SHP77 treated with DMSO at 0.1 percent for 48 hours (cell line): ENCODE measurements at regions not wholly inside any gene's neighbourhood (a gene's known extent, or its start where the extent isn't known, plus 50 kb on each side); places are given as distances from the start of the nearest gene placed in this dataset.
A peak's percentile ranks its signal among the peaks of the same experiment; 100 is the strongest.
"Not testable (repeated sequence)": the region's sequence is repeated elsewhere in the genome, so short reads cannot be mapped to it uniquely, and the experiment has no call there.

Experiments used
- DNase-seq: peaks from one replicate; lab custom pipeline; 2025; lab: John Stamatoyannopoulos, UW

DNA sequence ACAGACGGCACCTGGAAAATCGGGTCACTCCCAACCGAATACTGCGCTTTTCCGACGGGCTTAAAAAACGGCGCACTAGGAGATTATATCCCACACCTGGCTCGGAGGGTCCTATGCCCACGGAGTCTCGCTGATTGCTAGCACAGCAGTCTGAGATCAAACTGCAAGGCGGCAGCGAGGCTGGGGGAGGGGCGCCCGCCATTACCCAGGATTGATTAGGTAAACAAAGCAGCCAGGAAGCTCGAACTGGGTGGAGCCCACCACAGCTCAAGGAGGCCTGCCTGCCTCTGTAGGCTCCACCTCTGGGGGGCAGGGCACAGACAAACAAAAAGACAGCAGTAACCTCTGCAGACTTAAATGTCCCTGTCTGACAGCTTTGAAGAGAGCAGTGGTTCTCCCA is 64.5 kb downstream of the SLC30A10 start:
- DNase-seq: not testable (repeated sequence)

DNA sequence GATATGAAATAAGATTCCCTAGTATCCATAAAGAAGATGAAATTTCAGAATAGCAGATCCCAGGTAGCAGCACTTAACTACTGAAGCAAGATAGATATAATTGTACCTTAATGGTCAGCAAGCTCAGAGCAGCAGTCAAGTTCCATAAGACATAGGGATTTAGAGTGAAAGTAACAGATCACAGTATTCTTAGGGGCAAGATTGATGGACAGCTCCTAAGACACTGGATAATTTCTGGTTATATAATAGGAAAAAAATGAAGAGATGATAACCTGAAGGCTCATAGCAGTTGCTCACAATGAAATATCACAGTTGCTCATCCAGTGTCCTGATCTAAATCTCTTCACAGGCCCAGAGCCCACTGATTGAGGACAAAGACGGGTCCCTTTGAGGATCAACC is 66.0 kb downstream of the SLC30A10 start:
- no peak for DNase-seq

DNA sequence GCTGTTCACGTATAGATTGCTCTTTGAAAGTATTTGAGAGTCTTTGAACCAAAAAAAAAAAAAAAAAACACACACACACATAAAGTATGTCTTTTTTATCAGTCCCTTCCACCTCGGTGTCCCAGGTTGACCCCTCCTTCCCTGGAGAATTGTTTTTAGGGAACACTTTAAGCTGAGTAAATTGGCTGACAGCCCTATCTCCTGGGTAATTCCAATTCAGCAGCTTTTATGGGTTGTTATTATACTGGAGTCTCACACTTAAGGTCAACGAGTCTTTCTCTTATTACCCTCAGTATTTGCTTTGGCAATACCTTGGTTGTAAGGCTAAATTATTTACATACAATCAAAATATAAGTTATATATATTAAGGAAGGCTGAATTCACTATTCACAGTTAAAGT is 69.4 kb downstream of the SLC30A10 start:
- DNase-seq: no peak

DNA sequence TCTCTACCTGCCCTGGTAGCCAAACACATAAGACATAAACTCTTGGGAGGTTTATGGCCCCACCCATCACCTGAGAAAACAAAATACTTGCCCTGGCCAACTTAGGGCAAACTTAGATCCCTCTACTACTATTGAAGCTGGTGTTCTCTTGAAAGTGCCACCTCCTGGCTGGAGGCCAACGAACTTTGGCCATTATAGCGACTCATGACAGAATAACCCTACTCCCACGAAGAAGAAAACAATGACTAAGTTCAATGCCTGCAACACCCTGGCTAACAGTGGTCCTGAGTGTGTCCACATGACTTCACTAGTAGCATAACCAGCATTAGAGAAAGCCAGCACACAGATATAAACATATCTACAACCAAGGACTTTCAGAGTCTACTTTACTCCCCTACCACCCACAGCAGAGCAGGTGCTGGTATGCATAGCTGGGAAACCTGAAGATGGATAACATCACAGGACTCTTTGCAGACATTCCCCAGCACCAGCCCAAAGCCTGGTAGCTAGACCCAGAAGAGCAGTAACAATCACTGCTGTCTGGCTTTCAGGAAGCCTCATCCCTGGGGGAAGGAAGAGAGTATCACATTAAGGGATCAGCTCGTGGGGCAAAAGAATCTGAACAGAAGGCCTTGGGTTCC is 81.0 kb downstream of the SLC30A10 start:
- no peak for DNase-seq

DNA sequence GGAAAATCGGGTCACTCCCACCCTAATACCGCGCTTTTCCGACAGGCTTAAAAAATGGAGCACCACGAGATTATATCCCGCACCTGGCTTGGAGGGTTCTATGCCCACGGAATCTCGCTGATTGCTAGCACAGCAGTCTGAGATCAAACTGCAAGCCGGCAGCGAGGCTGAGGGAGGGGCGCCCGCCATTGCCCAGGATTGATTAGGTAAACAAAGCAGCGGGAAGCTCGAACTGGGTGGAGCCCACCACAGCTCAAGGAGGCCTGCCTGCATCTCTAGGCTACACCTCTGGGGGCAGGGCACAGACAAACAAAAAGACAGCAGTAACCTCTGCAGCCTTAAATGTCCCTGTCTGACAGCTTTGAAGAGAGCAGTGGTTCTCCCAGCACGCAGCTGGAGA is 88.8 kb downstream of the SLC30A10 start:
- not testable (repeated sequence) for DNase-seq

DNA sequence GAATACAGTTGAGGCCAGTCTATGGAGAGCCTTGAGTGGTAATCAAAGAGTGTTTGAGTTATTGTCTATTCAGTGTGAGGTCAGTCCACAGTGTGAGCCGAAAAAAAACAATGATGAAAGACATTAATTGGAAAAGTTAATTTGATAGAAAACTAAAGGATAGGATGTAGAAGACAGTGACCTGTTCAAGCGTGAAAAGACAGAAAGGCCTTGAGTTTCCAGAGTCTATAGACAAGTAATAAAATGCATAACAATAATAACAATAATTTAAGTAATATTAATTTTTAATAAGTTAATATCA is 90.4 kb downstream of the SLC30A10 start:
- DNase-seq: no peak

DNA sequence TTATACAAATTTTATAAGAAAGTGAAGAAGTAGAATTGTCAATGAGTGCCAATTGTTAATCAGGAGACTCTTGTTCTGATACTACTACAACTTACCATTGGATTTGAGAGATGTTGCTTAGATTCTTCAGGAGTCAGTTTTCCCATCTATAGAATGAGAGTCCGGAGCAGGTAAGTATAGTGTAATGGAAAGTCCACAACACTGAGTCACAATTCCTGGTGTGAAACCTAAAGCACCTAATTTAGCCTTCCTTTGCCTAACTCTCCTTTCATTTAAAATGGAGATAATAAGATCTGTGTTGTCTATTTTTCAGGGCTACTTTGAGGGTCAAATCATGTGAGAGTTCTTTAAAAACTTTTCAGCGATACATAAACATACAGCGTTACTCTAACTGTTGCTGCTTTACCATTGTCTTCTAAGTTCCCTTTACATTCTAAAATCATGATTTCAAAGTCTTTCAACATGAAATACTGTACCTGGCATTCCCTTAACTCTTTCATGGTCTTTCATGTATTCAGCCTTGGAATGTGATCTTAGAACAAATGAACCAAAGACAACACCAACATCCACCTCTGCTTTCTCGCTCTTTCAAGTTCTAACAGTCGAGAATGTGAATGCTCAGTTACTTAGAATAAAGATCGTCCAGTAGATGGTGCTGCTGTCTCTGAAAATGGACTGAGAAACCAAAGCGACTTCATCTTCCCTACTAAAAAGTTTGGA is 90.9 kb downstream of the SLC30A10 start:
- DNase-seq: peak; percentile 40

DNA sequence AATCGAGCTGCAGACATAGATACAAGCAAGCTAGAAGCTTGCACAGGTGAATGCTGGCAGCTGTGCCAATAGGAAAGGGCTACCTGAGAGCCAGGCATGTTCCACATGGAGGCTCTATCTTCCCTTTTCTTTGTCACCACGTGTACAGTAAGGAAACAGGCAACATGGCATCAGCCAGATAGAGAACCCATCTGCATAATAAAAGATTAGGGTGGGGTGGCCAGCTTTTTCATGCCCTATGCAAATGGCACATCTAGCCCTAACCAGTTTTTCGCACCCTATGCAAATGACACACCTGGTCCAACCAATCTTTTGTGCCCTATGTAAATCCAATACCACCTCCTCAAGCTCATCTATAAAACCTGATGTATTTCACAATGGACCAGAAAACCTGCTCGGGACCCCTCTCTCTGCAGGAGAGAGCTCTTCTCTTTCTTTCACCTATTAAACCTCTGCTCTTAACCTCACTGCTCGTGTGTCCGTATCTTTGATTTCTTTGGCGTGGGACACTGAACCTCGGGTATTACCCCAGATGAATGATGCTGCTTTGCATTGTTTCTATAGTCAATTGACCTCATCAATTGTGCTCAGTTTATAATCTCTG is 93.9 kb downstream of the SLC30A10 start:
- no peak for DNase-seq

DNA sequence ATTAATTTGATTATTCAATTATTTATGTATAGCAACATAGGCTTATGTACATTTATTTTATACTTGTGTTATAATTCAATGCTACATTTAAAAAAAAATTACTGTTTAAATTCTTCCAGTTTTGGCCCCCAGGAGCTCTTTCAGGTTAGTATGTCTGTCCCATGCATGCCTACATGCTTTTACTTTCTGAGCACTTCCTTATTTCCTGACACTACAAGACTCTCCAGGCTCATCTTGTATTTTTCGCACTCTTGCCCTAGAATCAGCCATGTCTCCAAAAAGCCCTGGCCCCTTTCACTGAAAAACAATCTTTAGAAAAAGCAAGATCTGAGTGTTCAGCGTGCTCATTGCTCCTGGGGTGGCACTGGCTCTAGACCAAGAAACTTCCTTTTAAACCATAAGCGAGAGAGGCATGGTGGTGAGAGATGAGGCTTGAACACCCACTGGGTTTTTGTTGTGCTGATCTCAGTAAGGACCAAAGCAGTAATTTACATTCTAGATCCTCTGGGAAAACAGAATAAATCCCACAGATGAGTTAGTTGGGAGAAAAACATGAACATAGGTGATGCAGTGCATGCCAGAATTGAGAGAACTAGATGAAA is 95.0 kb downstream of the SLC30A10 start:
- DNase-seq: no peak

DNA sequence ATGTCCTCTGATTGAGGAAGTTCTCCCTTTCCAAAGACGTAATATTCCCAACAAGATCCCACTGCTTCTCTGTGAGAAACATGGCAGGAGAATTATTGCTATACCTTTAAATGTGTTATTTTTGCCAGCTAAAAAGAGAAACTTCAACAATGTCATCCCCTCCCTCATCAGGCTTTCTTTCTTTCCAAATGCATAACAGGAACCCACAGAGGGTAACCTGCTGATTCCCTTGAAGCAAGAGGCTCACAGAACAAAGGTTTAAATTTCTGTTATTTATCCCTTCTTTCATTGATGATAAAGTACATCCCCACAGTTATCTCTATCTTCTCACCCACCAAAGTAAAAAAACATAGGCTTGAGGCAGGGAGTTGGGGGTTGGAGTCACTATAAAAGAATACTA is 102.1 kb downstream of the SLC30A10 start:
- no peak for DNase-seq

DNA sequence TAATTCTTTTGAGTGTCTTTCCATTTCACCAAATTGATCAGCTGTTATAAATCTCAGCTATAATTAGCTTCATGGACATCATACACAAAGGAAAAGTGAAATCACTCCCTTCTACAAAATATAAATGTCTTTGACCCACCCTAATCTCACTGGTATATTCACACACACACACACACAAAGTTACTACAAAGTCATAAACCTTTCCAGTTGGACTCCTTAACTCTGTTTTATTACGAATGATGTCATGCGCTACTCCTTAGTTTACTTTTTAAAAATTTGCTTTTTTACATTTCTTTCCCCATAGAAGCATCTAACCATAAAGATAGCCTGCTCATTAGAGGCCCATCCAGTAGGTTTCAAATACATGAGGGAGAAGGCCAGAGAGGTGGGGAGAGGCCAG is 103.0 kb downstream of the SLC30A10 start:
- no peak for DNase-seq

DNA sequence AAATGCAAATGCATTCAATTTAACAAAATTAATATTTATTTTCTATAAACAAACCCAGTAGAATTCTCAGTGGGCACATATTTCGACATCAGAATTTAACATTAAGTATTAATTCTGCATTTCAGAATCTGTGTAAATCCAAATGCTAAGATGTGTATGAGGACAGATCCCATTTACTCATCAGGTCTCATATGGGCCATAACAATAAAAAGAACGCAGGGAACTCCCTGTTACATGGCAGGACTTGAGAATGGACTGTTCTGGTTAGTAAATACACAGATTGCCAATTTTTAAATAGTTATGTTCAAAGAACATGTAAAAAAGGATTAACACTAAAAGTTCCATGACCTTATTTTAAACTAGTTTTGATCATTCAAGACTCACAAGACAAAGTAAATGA is 104.0 kb downstream of the SLC30A10 start:
- DNase-seq: no peak

DNA sequence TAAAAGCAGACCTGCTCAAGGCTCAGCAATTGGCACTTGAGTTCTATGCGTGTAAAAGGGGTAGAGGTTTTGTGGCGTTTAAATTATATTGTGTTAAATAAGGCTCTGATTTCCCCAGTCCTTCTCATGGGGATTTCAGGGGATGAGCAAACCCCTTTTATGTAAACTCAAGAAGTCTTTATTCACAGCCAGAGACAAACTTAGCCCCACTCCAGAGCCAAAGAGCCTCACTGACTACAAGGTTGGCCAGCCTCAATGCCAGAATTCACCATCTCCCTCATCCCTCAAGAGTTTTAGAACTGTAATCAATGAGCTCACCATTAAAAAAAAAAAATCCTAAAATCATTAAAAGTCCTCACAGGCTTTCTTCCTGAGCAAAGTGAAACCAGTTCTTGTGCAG is 107.8 kb downstream of the SLC30A10 start:
- DNase-seq: no peak

DNA sequence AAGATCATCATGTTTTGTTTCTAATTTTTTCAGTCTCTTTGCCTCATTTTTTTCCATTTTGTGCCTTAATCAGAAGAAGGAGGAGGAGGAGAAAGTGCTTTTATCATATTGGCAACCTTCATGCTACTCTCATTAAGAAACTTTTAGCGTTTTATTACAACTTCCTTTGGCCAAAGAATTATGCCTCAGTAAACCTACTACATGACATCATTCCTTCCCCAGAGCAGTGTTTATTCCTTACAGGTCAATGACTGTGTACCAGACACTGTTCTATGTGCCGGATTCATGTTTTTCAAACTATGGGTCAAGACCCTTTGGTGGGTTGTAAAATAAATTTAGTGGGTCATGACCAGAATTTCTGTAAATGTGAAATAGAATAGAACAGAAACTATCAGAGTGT is 110.4 kb downstream of the SLC30A10 start:
- DNase-seq: no peak

DNA sequence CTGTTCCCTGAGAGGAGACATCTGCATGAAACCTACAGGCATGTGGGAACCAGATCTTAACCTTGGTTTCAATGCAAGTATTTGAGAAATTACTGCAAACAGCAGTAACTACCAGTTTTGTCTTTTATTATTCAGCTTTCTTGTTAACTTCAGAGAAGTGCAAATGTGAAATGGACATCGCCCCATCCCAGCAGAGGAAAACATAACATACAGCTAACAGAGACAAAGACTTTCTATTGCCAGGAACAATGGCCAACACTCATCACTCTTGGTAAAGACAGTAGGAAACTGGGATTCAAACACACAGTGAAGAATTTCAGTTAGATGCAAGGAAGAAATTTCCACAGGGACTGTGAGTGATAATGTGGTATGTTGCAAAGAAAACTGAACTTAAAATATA is 115.1 kb downstream of the SLC30A10 start:
- DNase-seq: no peak

DNA sequence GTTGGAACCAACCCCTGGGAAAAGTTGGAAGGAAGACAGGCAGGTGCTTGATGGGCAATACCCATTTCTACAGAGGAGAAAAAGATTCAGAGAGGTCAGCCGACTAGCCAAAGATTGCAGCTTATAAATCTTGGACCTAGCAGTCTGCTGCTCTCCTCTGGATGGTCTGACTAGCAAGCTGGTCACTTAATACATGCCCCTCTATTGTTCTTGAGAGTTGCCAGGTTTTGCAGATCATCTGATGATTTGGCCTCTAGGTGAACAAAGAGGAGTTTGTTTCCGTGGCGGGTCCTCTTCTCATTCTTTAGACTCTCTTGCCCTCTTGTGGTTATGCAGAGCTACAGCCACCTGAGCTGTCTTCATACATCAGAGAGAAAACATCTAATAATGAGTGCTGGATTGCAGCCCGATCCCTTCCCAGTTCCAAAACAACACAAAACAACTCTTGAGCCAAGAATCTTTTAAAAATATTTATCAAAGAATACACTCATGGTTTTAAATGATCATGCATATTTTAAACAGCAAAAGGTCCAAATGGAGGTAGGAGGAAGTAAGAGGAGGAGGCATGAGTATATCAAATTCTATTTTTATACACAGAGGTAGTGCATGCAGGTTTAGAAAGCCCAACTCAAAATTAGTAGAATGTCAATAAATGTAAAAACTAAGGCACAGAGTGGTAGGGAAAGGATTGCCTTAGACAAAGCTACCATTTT is 115.7 kb downstream of the SLC30A10 start:
- DNase-seq: peak; percentile 83

DNA sequence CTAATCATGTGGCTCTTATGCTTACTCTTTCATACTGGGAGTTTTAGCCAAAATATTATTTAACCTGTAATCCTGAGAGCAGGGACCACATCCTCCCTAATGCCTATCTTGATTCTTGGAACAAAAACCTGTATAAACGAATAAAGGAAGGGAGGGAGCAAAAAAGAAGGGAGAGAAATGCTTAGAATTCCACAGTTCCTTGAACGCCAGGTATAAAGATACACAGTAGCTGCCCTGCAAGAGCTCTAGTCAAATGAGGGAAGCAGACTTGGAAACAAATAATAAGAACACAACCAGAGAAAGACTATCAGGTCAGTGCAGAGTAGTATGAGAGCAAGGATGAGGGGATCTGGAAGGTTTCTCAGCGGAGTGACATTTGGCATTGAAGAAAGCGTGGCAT is 116.3 kb downstream of the SLC30A10 start:
- DNase-seq: no peak

DNA sequence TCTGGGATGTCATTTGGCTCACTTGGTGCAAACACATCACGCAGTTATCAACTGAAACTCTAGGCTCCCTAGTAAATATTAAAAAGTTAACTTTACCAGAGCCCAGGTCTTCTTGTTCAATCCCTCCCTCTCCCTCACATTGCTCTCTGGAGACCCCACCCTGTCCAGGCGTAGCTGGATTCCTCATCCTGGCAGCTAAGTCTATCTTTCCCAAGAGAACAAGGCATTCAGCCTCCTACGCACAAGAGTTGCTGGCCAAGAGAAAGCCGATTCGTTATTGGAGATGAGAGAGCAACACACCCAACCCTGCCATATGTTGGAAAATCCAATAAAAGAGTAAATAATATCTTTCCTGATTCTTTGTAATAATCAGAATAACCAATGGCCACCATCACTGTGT is 117.9 kb downstream of the SLC30A10 start:
- DNase-seq: no peak

DNA sequence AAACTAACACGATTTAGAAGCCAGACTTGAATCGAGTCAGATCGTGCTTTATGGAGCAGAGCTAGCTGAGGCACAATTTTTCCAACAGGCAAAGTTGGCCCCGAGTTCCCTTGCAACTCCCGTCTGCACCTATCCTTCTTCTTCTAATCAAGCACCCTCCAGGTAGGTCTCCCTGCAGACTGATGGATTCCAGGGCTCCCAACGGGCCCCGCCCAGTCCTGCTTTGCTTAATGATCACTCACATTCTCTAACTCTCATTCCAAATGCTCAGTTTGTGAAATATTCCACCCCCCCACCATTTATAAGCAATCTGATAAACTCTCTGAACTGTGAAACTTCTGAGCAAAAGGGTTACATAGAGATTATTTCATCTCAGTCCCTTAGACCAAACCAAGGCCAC is 119.6 kb downstream of the SLC30A10 start:
- no peak for DNase-seq

DNA sequence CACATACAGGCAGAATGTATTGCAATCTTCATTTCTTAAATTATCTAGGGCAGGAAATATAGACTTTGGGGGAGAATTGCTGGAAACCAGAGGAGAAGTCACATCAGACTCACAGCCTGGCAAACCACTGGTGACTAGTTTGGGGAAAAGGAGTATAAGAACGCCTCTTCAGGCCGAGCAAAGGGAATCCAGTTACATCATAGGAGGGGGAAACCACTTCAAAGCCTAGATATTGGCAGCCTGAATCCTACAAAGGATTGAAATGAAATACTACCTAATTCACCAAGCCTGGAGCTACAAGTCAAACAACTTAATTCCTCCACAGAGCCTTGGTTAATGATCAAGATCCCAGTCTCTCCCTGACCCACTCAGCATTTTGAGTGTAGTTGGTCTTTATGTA is 121.7 kb downstream of the SLC30A10 start:
- no peak for DNase-seq

DNA sequence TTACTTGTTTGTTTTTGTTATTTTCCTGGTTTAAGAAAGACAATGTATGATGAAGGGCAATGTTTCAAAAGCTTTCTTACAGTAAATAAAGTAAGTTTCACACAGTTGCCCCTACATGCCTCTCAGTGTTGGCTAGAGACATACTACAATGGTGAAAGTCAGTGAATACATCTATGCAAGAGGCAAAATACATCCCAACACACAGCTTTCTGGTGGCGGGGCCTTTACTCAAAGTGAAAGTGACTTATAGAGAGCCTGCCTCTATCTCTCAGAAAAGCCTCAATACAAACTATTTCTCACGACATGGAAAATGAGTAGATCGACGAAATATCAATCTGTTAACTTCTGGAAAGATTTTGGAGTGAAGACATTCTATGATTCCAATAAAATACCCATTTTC is 122.3 kb downstream of the SLC30A10 start:
- DNase-seq: no peak

DNA sequence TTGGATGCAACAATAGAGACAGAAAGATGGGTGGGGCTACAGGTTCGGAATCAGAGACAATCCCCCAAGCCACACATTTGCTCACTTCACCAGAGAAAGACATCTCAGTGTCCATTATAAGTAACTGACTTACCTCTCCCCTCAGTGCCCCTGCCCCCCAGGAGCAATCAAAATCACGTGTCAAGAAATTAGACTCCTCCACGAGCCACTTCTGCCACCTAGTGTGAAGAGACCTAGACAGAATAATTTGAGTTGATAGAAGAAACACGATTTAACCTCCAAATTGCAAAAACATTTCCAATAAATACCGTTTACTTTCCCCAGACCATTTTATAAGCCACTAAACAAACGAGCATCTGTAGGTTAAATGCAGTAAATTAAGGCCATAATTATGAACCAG is 123.2 kb downstream of the SLC30A10 start:
- no peak for DNase-seq
